ENCODE measurements at regions not wholly inside any gene's neighbourhood (a gene's known extent, or its start where the extent isn't known, plus 50 kb on each side); places are given as distances from the start of the nearest gene placed in this dataset.

DNA sequence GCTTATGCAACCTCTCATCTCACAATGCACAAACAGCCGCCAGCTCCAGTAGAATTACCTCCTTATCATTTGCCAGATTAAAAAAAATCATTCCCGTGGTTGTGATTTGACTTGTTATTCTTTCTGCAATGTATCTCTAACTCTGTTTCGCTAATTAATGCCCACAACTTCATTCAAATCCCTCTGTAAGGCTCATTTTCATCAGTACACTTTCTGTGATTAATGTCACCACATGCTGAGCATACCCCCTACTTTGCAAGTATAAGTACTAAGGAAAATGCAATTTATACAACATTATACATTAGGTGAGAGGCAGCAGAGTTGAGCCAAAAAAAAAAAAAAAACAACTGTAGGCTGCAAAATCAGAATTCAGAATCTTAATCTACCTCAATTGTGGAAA is 166.0 kb downstream of the FSCB start:
- Mint-ChIP-seq H3K9me3 (ENCODE audit: unreplicated experiment) (peaks cover 6% of the 10 kb centered on the region), H3K4me3 (ENCODE audit: unreplicated experiment) (no peak overlapping the region), H3K27ac (ENCODE audit: unreplicated experiment) (no peak overlapping the region), H3K4me1 (ENCODE audit: low read depth, unreplicated experiment) (peaks cover 7% of the 10 kb centered on the region), H3K27me3 (ENCODE audit: insufficient read depth, unreplicated experiment) (no peaks in the 10 kb centered on the region), H3K36me3 (ENCODE audit: insufficient read depth, unreplicated experiment) (no peaks in the 10 kb centered on the region)
- H3K4me1 ChIP-seq, result no peaks in the 10 kb centered on the region
- H3K4me3 ChIP-seq (ENCODE audit: low read depth, low read length), result no peak overlapping the region
- no TSS peak for BruUV-seq (replicated peaks)
- DNase-seq, result no peak
- POLR2A ChIA-PET, result no interaction called here
- H3K9me3 ChIP-seq, result peaks cover under 1% of the 10 kb centered on the region; the same call in 1 of the 2 replicates
- CTCF ChIA-PET, result no interaction called here
- intact Hi-C loops (cut with micrococcal nuclease; ENCODE audit: unreplicated experiment), result no loop called here
- TF ChIP-seq, protein P1, sequence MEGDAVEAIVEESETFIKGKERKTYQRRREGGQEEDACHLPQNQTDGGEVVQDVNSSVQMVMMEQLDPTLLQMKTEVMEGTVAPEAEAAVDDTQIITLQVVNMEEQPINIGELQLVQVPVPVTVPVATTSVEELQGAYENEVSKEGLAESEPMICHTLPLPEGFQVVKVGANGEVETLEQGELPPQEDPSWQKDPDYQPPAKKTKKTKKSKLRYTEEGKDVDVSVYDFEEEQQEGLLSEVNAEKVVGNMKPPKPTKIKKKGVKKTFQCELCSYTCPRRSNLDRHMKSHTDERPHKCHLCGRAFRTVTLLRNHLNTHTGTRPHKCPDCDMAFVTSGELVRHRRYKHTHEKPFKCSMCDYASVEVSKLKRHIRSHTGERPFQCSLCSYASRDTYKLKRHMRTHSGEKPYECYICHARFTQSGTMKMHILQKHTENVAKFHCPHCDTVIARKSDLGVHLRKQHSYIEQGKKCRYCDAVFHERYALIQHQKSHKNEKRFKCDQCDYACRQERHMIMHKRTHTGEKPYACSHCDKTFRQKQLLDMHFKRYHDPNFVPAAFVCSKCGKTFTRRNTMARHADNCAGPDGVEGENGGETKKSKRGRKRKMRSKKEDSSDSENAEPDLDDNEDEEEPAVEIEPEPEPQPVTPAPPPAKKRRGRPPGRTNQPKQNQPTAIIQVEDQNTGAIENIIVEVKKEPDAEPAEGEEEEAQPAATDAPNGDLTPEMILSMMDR (IDR thresholded peaks at IDR 0.05; ENCODE audit: insufficient read depth in 1 of 2, low read depth in 1 of 2, low read length in 1 of 2, severe bottlenecking in 1 of 2, unreplicated experiment in 1 of 2), result no peak
- H3K36me3 ChIP-seq (ENCODE audit: control insufficient read depth, insufficient read depth, low read length), result no peaks in the 10 kb centered on the region
- H3K27me3 ChIP-seq (replicated peaks; ENCODE audit: control insufficient read depth, insufficient read depth, low read length), result no peaks in the 10 kb centered on the region

DNA sequence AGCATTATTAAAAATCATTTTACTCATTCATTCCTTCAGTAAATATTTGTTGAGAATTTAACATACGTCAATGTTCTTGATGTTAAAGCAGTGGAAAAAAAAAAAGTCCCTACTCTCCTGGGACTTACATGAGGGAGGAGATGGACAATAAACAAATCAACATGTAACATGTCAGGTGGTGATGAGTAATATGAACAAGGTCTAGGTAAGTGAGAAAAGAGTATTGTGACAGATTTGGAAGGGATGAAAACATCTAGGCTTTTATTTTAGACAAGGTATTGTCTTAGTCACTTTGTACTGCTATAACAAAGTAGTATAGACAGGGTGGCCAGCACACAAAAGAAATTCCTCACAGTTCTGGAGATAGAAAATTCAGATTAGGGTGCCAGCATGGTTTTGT is 167.2 kb downstream of the FSCB start:
- no peaks in the 10 kb centered on the region for H3K27me3 Mint-ChIP-seq (ENCODE audit: insufficient read depth, unreplicated experiment)

DNA sequence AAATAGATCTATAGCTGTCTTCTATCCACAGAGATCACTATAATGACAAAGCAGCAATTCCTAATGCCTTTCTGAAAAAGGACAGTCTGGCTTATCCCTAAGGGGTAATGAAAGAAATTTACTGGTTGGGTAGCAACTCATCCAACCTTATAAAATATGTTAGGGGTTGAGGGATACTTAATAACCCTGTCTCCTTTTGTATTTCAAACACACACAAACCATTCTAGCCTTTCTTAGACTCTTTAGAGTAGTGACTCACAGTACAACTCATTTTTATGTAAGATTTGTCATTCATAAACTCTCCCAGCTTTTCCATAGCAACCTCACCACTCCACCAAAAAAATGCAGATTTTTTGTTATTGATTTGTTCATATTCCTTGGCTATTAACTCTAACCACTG is 167.9 kb downstream of the FSCB start:
- Histone ChIP-seq H3K27me3 (replicated peaks; ENCODE audit: control insufficient read depth, insufficient read depth, low read length) (no peaks in the 10 kb centered on the region), H3K9me3 (no peaks in the 10 kb centered on the region), H3K4me3 (ENCODE audit: low read depth, low read length) (no peak overlapping the region), H3K4me1 (no peaks in the 10 kb centered on the region), H3K36me3 (ENCODE audit: control insufficient read depth, insufficient read depth, low read length) (no peaks in the 10 kb centered on the region)
- TF ChIP-seq, protein P1 (IDR thresholded peaks at IDR 0.05; ENCODE audit: insufficient read depth in 1 of 2, low read depth in 1 of 2, low read length in 1 of 2, severe bottlenecking in 1 of 2, unreplicated experiment in 1 of 2), result no peak
- Mint-ChIP-seq H3K36me3 (ENCODE audit: insufficient read depth, unreplicated experiment) (no peaks in the 10 kb centered on the region), H3K27ac (ENCODE audit: unreplicated experiment) (no peak overlapping the region), H3K4me1 (ENCODE audit: low read depth, unreplicated experiment) (peaks cover 7% of the 10 kb centered on the region), H3K4me3 (ENCODE audit: unreplicated experiment) (no peak overlapping the region), H3K27me3 (ENCODE audit: insufficient read depth, unreplicated experiment) (no peaks in the 10 kb centered on the region), H3K9me3 (ENCODE audit: unreplicated experiment) (peaks cover 6% of the 10 kb centered on the region)
- no peak for DNase-seq
- BruUV-seq (replicated peaks), result no TSS peak
- intact Hi-C loops (cut with micrococcal nuclease; ENCODE audit: unreplicated experiment), result no loop called here
- ChIA-PET CTCF (no interaction called here), POLR2A (no interaction called here)

More for the DNA sequence above, 167.2 kb downstream of the FSCB start:
- no TSS peak for BruUV-seq (replicated peaks)
- TF ChIP-seq, protein P1 (IDR thresholded peaks at IDR 0.05; ENCODE audit: insufficient read depth in 1 of 2, low read depth in 1 of 2, low read length in 1 of 2, severe bottlenecking in 1 of 2, unreplicated experiment in 1 of 2), result no peak
- POLR2A ChIA-PET, result no interaction called here
- Mint-ChIP-seq H3K27ac (ENCODE audit: unreplicated experiment) (no peak overlapping the region), H3K4me1 (ENCODE audit: low read depth, unreplicated experiment) (peaks cover 7% of the 10 kb centered on the region), H3K9me3 (ENCODE audit: unreplicated experiment) (peaks cover 6% of the 10 kb centered on the region), H3K36me3 (ENCODE audit: insufficient read depth, unreplicated experiment) (no peaks in the 10 kb centered on the region), H3K4me3 (ENCODE audit: unreplicated experiment) (no peak overlapping the region)
- H3K9me3 ChIP-seq, result no peaks in the 10 kb centered on the region
- no peak overlapping the region for H3K4me3 ChIP-seq (ENCODE audit: low read depth, low read length)
- no peaks in the 10 kb centered on the region for H3K27me3 ChIP-seq (replicated peaks; ENCODE audit: control insufficient read depth, insufficient read depth, low read length)
- H3K36me3 ChIP-seq (ENCODE audit: control insufficient read depth, insufficient read depth, low read length), result no peaks in the 10 kb centered on the region
- CTCF ChIA-PET, result no interaction called here
- intact Hi-C loops (cut with micrococcal nuclease; ENCODE audit: unreplicated experiment), result no loop called here
- no peaks in the 10 kb centered on the region for H3K4me1 ChIP-seq
- no peak for DNase-seq

All from Caco-2 (cell line).